HFFc6 (cell line): ENCODE measurements at regions not wholly inside any gene's neighbourhood (a gene's known extent, or its start where the extent isn't known, plus 50 kb on each side); places are given as distances from the start of the nearest gene placed in this dataset.

Experiments
- DNase-seq: peaks from one replicate; pipeline ENCODE4 v3.0.0-alpha.2; 2018
- H3K27ac Mint-ChIP-seq: 2 replicates; pipeline ENCODE4 v1.8.0; 2020; ENCODE audit warnings: mild to moderate bottlenecking, mixed read lengths
- H3K27me3 Mint-ChIP-seq: 2 replicates; pipeline ENCODE4 v1.8.0; 2021; ENCODE audit warnings: mild to moderate bottlenecking, moderate library complexity, mixed read lengths; ENCODE audit not compliant: insufficient read depth
- H3K36me3 Mint-ChIP-seq: 2 replicates; pipeline ENCODE4 v1.8.0; 2021; ENCODE audit warnings: low read depth, mixed read lengths
- H3K4me1 Mint-ChIP-seq: 2 replicates; pipeline ENCODE4 v1.8.0; 2020; ENCODE audit warnings: low read depth, mixed read lengths
- H3K4me3 Mint-ChIP-seq: 2 replicates; pipeline ENCODE4 v1.8.0; 2020; ENCODE audit warnings: mild to moderate bottlenecking, moderate library complexity, mixed read lengths
- H3K9me3 Mint-ChIP-seq: 2 replicates; pipeline ENCODE4 v1.8.0; 2020; ENCODE audit warnings: mild to moderate bottlenecking, mixed read lengths
- TF ChIP-seq, protein P1 (sequence below): fragments of 200-600 bp; sonication (generic); IDR thresholded peaks from 2 replicates; pipeline ENCODE4 v1.5.0; 2021; ENCODE audit warnings: antibody characterized with exemption, mild to moderate bottlenecking

DNA sequence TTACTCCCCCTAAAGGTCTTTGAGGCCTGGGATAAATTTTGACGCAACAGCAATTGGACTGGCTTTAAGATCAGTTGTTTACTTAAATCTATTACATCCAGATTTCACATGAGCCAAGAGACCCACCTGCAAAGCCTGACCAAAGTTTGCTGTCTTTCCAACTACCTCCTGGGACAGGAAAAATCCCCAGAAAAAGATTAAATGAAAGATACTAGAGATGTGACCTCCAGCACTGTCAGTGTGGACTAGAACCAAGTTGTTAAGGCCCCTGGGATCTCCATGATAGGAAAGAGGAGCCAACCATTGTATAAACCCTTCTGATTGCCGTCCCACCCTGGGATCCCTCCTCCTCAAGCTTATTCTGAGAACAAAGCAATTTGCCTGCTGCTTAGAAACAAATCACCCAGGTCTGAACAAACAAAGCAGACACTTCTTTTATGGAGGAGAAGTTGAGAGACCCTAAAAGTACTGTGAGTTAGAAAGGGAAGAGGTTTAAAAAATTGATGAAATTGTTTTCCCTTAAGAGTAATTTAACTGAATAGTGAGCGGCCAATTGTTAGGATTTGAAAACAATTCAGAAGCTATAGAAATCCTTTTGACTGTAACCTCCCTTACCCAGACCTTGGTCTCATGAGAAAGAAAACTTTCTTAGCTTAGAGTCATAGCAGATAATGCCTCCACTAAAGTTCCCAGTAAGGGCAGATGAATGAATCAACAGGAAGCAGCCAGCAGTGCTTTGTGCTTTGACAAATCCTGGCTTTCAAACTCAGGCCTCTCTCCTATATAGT lies 255.2 kb downstream of the TMEM167A start:
- no peaks in the 10 kb centered on the region for H3K27me3 Mint-ChIP-seq
- TF ChIP-seq, protein P1, sequence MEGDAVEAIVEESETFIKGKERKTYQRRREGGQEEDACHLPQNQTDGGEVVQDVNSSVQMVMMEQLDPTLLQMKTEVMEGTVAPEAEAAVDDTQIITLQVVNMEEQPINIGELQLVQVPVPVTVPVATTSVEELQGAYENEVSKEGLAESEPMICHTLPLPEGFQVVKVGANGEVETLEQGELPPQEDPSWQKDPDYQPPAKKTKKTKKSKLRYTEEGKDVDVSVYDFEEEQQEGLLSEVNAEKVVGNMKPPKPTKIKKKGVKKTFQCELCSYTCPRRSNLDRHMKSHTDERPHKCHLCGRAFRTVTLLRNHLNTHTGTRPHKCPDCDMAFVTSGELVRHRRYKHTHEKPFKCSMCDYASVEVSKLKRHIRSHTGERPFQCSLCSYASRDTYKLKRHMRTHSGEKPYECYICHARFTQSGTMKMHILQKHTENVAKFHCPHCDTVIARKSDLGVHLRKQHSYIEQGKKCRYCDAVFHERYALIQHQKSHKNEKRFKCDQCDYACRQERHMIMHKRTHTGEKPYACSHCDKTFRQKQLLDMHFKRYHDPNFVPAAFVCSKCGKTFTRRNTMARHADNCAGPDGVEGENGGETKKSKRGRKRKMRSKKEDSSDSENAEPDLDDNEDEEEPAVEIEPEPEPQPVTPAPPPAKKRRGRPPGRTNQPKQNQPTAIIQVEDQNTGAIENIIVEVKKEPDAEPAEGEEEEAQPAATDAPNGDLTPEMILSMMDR = no peak
- no peaks in the 10 kb centered on the region for H3K4me1 Mint-ChIP-seq
- H3K9me3 Mint-ChIP-seq = no peaks in the 10 kb centered on the region; the same call in none of the 2 replicates
- no peaks in the 10 kb centered on the region for H3K36me3 Mint-ChIP-seq
- DNase-seq = no peak
- no peak overlapping the region for H3K27ac Mint-ChIP-seq
- H3K4me3 Mint-ChIP-seq = no peak overlapping the region

DNA sequence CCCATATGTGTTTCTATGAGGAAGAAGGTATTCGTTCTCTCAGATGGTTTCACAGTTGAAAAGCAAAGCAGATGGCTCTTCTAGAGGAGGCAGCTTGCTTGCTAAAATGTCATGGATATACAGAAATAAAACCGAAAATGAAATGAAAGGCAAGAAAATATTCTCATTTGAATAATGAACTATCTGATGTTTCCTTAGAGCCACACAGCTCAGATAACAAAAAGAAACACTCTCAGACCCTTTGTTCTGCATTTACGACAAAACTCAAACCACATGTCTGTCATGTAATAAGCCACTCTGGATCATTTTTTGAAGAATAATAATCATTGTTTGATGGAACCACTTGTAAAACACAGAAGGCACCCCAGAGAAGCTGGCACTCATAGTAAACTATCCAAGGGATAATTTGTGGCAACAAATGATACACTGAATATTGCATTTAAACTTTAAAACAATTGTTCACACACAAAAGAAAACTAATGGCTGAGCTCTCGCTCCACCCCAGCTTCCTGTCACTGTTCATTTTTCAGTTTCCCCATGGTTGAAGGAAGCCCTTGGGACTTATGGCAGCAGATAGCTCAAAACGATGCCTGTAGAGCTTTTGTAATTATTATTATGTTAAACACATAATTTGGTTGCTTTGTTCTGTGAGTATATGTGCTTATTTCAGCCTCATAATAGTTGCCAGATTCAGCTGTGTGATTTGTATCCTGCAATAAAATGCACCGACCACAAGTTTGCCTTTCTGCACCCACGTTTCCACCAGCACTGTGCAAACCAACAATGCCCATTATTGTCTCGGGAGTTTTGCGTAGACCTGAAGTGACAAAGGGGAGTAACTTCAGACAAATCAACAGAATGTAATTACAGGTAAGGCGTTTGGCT lies 256.0 kb downstream of the TMEM167A start:
- H3K4me3 Mint-ChIP-seq = no peak overlapping the region
- no peaks in the 10 kb centered on the region for H3K4me1 Mint-ChIP-seq
- TF ChIP-seq, protein P1 = no peak
- H3K9me3 Mint-ChIP-seq = no peaks in the 10 kb centered on the region; the same call in none of the 2 replicates
- H3K27ac Mint-ChIP-seq = no peak overlapping the region
- no peaks in the 10 kb centered on the region for H3K36me3 Mint-ChIP-seq
- no peaks in the 10 kb centered on the region for H3K27me3 Mint-ChIP-seq
- no peak for DNase-seq

DNA sequence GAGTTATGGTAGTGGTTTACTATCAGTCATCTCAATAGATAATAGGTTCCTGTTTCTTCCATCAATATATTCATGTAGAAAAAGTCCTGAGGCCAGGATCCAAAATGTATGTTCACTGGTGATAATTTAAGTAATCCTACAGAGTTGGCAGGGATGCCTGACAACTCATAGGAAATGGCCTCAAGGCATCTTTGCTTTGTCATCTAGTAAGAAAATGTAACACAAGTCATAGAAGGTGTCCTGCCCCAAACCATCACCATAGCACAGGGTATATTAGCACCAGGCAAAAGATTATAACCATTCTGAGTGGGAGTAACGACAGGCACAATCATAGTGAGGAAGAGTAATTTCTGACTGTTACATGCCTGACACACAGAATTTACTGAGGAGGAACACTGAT lies 257.0 kb downstream of the TMEM167A start:
- Mint-ChIP-seq H3K36me3 (no peaks in the 10 kb centered on the region), H3K9me3 (no peaks in the 10 kb centered on the region; the same call in none of the 2 replicates), H3K27ac (no peak overlapping the region), H3K4me3 (no peak overlapping the region), H3K4me1 (no peaks in the 10 kb centered on the region), H3K27me3 (no peaks in the 10 kb centered on the region)
- DNase-seq = no peak
- TF ChIP-seq, protein P1 = no peak

GRCh38 chr5:82817897-82818676 lies 259.1 kb downstream of the TMEM167A start:
- Mint-ChIP-seq H3K4me3 (no peak overlapping the region), H3K4me1 (no peaks in the 10 kb centered on the region), H3K36me3 (no peaks in the 10 kb centered on the region), H3K27me3 (no peaks in the 10 kb centered on the region), H3K27ac (no peak overlapping the region), H3K9me3 (no peaks in the 10 kb centered on the region; the same call in none of the 2 replicates)
- DNase-seq = no peak
- TF ChIP-seq, protein P1 = no peak

DNA sequence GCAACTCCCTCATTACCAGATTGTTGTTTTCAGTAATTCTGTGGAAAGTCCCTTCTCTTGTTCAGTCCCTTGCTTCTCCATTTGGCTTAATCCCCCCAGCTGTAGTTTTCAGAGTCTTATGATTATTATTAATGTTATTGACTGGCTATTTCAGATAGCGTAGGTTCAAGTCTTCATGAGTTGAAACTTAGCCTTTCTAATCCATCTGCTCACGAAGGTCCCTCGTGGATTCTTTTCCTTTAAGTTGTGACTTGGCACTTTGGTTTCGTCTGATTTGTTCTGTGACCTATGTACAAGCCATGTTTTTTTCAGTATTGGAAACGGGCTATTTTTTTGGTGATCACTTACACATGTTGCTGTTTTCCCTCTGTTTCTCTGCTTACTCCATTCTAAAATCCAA lies 260.3 kb downstream of the TMEM167A start:
- no peaks in the 10 kb centered on the region for H3K27me3 Mint-ChIP-seq
- no peak overlapping the region for H3K4me3 Mint-ChIP-seq
- no peak for DNase-seq
- H3K9me3 Mint-ChIP-seq = no peaks in the 10 kb centered on the region; the same call in none of the 2 replicates
- H3K27ac Mint-ChIP-seq = no peak overlapping the region
- H3K4me1 Mint-ChIP-seq = no peaks in the 10 kb centered on the region
- no peaks in the 10 kb centered on the region for H3K36me3 Mint-ChIP-seq
- TF ChIP-seq, protein P1 = no peak
